HCT116 (cell line): ENCODE measurements at regions not wholly inside any gene's neighbourhood (a gene's known extent, or its start where the extent isn't known, plus 50 kb on each side); places are given as distances from the start of the nearest gene placed in this dataset.

ENCODE experiments used
- ATAC-seq: fragments of 200-7000 bp; cut with Tn5 transposase; 2 replicates; pipeline ENCODE4 v1.9.1; 2020; ENCODE audit warnings: mild to moderate bottlenecking, moderate library complexity
- BruUV-seq: library from RNA; stranded (reverse); fragments of 400-500 nt; replicated peaks from 2 replicates; lab custom pipeline; 2021; lab: Mats Ljungman, UMichigan
- CTCF ChIA-PET: fragments of 300-600 bp; sonication (Branson Sonifier 250); formaldehyde crosslinking; loops from one replicate; lab custom pipeline; 2021; ENCODE audit warnings: antibody characterized with exemption; lab: Charles Lee
- POLR2A ChIA-PET: fragments of 300-600, 350-600 bp; sonication (Branson Sonifier 250); formaldehyde crosslinking; loops from one replicate; lab custom pipeline; 2021; ENCODE audit warnings: antibody characterized with exemption; lab: Charles Lee
- RAD21 ChIA-PET, 2 experiments: fragments of 300-600 bp; sonication (Branson Sonifier 250); formaldehyde crosslinking; loops; one replicate each; lab custom pipeline; 2023; ENCODE audit warnings: low total read pairs in 2 of 2; ENCODE audit not compliant: uncharacterized antibody in 2 of 2, unreplicated experiment in 2 of 2, low non-redundant PET in 1 of 2; lab: Charles Lee
- DNase-seq: peaks from one replicate; pipeline ENCODE4 v3.0.0-alpha.2; 2010; ENCODE audit warnings: low read depth, low spot score
- H2AFZ ChIP-seq: fragments of 200-600 bp; shearing (Covaris generic), sonication (generic); 2 replicates; pipeline ENCODE4 v1.6.1; 2017; ENCODE audit warnings: low read depth, mixed run types, mixed read lengths, antibody characterized with exemption, low read length; ENCODE audit not compliant: poor library complexity, severe bottlenecking
- H3K27ac ChIP-seq: 2 replicates; pipeline ENCODE4 v1.5.1; 2012; ENCODE audit warnings: low read depth, low read length
- H3K27me3 ChIP-seq: fragments of 200-600 bp; sonication (generic); 2 replicates; pipeline ENCODE4 v1.6.1; 2016; ENCODE audit warnings: mixed run types, low read length, mixed read lengths; ENCODE audit not compliant: insufficient read depth
- H3K36me3 ChIP-seq, 2 experiments: fragments of 200-500 bp in 1 of 2; fragments of 200-600 bp in 1 of 2; sonication (Bioruptor generic) in 1 of 2; sonication (generic) in 1 of 2; 2 replicates each; pipeline versions ENCODE4 v1.5.1 to v1.6.1; 2014 to 2016; ENCODE audit warnings: low read length in 2 of 2, inconsistent platforms in 1 of 2, mixed read lengths in 1 of 2, mixed run types in 1 of 2; ENCODE audit not compliant: insufficient read depth in 2 of 2, control insufficient read depth in 1 of 2
- H3K4me1 ChIP-seq, 2 experiments: fragments of 200-600 bp in 1 of 2; sonication (generic) in 1 of 2; 2 replicates each; pipeline versions ENCODE4 v1.5.1 to v1.6.1; 2012 to 2017; ENCODE audit warnings: low read length in 2 of 2, inconsistent platforms in 1 of 2, mild to moderate bottlenecking in 1 of 2, mixed read lengths in 1 of 2, mixed run types in 1 of 2, moderate library complexity in 1 of 2; ENCODE audit not compliant: insufficient read depth in 2 of 2, control insufficient read depth in 1 of 2
- H3K4me2 ChIP-seq: fragments of 200-600 bp; sonication (generic); 2 replicates; pipeline ENCODE4 v1.6.1; 2017; ENCODE audit warnings: mixed run types, low read length, mixed read lengths
- H3K4me3 ChIP-seq, 2 experiments: fragments of 200-600 bp in 1 of 2; sonication (generic) in 1 of 2; replicated peaks in 1 of 2; 2 replicates each; pipeline ENCODE4 v1.5.1; 2011 to 2016; ENCODE audit warnings: low read length in 2 of 2, control low read depth in 1 of 2, low read depth in 1 of 2, mild to moderate bottlenecking in 1 of 2, mixed read lengths in 1 of 2, mixed run types in 1 of 2
- H3K79me2 ChIP-seq: fragments of 200-600 bp; sonication (generic); 2 replicates; pipeline ENCODE4 v1.6.1; 2017; ENCODE audit warnings: mild to moderate bottlenecking, mixed run types, low read length, moderate library complexity, mixed read lengths; ENCODE audit not compliant: insufficient read depth
- H3K9ac ChIP-seq: fragments of 200-600 bp; sonication (generic); 2 replicates; pipeline ENCODE4 v1.6.1; 2016; ENCODE audit warnings: low read length, mixed read lengths
- H3K9me2 ChIP-seq: fragments of 200-600 bp; sonication (generic), shearing (Covaris generic); 2 replicates; pipeline ENCODE4 v1.6.1; 2017; ENCODE audit warnings: mixed run types, mild to moderate bottlenecking, moderate library complexity; ENCODE audit not compliant: insufficient read depth
- H3K9me3 ChIP-seq, 2 experiments: fragments of 200-500 bp in 1 of 2; fragments of 200-600 bp in 1 of 2; sonication (Bioruptor generic) in 1 of 2; sonication (generic) in 1 of 2; 2 replicates each; pipeline ENCODE4 v1.6.1; 2014 to 2017; ENCODE audit warnings: low read length in 2 of 2, mixed read lengths in 2 of 2, inconsistent platforms in 1 of 2, low read depth in 1 of 2, mild to moderate bottlenecking in 1 of 2, mixed run types in 1 of 2, moderate library complexity in 1 of 2; ENCODE audit not compliant: control insufficient read depth in 1 of 2, insufficient read depth in 1 of 2
- H4K20me1 ChIP-seq: fragments of 200-600 bp; sonication (generic), shearing (Covaris generic); 2 replicates; pipeline ENCODE4 v1.6.1; 2017; ENCODE audit warnings: mixed run types, mild to moderate bottlenecking, moderate library complexity; ENCODE audit not compliant: insufficient read depth
- ATF3 ChIP-seq: IDR thresholded peaks from 2 replicates; pipeline ENCODE4 v1.6.1; 2012
- CEBPB ChIP-seq: IDR thresholded peaks from 2 replicates; pipeline ENCODE4 v1.6.1; 2012; ENCODE audit warnings: low read depth
- EGR1 ChIP-seq: IDR thresholded peaks from 2 replicates; pipeline ENCODE4 v1.6.1; 2012; ENCODE audit warnings: low read depth
- ELF1 ChIP-seq: IDR thresholded peaks from 2 replicates; pipeline ENCODE4 v1.6.1; 2012; ENCODE audit warnings: low read depth, borderline replicate concordance
- EZH2phosphoT487 ChIP-seq: fragments of 200-600 bp; IDR thresholded peaks from 2 replicates; pipeline ENCODE4 v1.6.1; 2018; ENCODE audit warnings: antibody characterized with exemption, borderline replicate concordance
- FOSL1 ChIP-seq: IDR thresholded peaks from 2 replicates; pipeline ENCODE4 v1.6.1; 2012; ENCODE audit warnings: low read depth
- POLR2A ChIP-seq: IDR thresholded peaks from 2 replicates; pipeline ENCODE4 v1.7.0; 2011; ENCODE audit warnings: borderline replicate concordance; ENCODE audit not compliant: insufficient read depth, insufficient read length; ENCODE audit errors: extremely low read depth
- POLR2AphosphoS5 ChIP-seq: IDR thresholded peaks from 2 replicates; pipeline ENCODE4 v1.6.1; 2011; ENCODE audit warnings: mild to moderate bottlenecking, low read depth, low read length, moderate library complexity
- REST ChIP-seq: IDR thresholded peaks from 2 replicates; pipeline ENCODE4 v1.6.1; 2012; ENCODE audit warnings: low read depth
- SRF ChIP-seq: IDR thresholded peaks from 2 replicates; pipeline ENCODE4 v1.6.1; 2012; ENCODE audit warnings: low read depth
- intact Hi-C: fragments of 100-400 bp; cut with micrococcal nuclease; formaldehyde crosslinking; loops from 2 replicates; pipeline ENCODE4 v1.10.0; 2022
- TF ChIP-seq, protein P1 (sequence below), 3 experiments: fragments of 200-600 bp in 1 of 3; sonication (generic) in 1 of 3; IDR thresholded peaks in 2 of 3; conservative IDR thresholded peaks in 1 of 3; 2 replicates each; pipeline ENCODE4 v1.5.1; 2012 to 2017; ENCODE audit warnings: low read depth in 2 of 3, low read length in 2 of 3, antibody characterized with exemption in 1 of 3, borderline replicate concordance in 1 of 3, control low read depth in 1 of 3, mild to moderate bottlenecking in 1 of 3, mixed read lengths in 1 of 3, mixed run types in 1 of 3, moderate library complexity in 1 of 3; ENCODE audit not compliant: insufficient read depth in 1 of 3

DNA sequence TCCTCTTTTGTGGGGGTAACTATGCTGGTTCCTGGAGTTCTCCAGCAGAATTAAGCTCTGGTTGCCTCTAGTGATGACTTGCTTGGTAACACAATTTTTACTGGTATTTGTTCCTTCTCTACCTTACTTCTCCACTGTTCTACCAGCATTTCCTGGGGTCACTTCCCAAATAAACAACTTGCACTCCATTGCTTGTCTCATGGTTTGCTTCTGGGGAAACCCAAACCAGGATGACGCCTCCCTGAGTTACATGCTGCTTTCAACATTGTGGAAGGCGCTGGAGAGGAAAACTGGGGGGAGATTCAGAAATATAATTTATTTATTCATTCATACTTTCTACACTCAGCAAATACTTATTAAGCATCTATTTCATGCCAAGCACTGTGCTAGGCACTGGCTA, 55.3 kb upstream of the AK4 start:
- Histone ChIP-seq H2AFZ (no peak overlapping the region), H3K4me3 (no peak overlapping the region), H3K9me2 (no peaks in the 10 kb centered on the region), H3K9me3 (no peaks in the 10 kb centered on the region), H3K27ac (no peak overlapping the region), H3K9ac (no peak overlapping the region), H4K20me1 (no peaks in the 10 kb centered on the region), H3K36me3 (no peaks in the 10 kb centered on the region), H3K4me2 (no peak overlapping the region), H3K79me2 (no peaks in the 10 kb centered on the region), H3K4me1 (peaks cover 0 to 5% of the 10 kb centered on the region in 2 experiments; a peak in 1 of 4 replicates), H3K27me3 (no peaks in the 10 kb centered on the region)
- DNase-seq (no peak), ATAC-seq (no peak)
- ChIA-PET CTCF (no interaction called here), POLR2A (no interaction called here), RAD21 (no interaction called here)
- no TSS peak for BruUV-seq
- TF ChIP-seq POLR2AphosphoS5 (no peak), FOSL1 (no peak), ELF1 (no peak), REST (no peak), CEBPB (no peak)
- intact Hi-C loops, result no loop called here

DNA sequence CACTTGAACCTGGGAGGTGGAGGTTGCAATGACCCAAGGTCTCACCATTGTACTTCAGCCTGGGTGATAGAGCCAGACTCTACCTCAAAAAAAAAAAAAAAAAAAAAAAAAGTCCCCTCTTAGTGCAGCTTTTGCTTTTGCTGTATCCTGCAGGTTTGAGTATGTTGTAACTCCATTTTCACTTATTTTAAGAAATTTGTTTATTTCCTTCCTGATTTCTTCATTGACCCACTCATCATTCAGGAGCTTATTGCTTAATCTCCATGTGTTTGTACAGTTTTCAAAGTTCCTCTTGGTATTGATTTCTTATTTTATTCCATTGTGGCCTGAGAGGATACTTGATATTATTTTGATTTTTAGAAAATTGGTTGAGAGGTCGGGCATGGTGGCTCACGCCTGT, 50.9 kb upstream of the AK4 start:
- ChIA-PET CTCF (no interaction called here), RAD21 (no interaction called here), POLR2A (no interaction called here)
- Histone ChIP-seq H3K4me3 (no peak overlapping the region), H3K27ac (no peak overlapping the region), H2AFZ (no peak overlapping the region), H3K36me3 (no peaks in the 10 kb centered on the region), H3K27me3 (no peaks in the 10 kb centered on the region), H3K4me2 (no peak overlapping the region), H3K4me1 (no peaks in the 10 kb centered on the region), H4K20me1 (no peaks in the 10 kb centered on the region), H3K9ac (no peak overlapping the region), H3K9me2 (no peaks in the 10 kb centered on the region), H3K9me3 (no peaks in the 10 kb centered on the region), H3K79me2 (no peaks in the 10 kb centered on the region)
- no TSS peak for BruUV-seq
- no peak for ATAC-seq
- intact Hi-C loops, result no loop called here
- no peak for DNase-seq
- TF ChIP-seq SRF, result no peak
- no peak for TF ChIP-seq ATF3
- TF ChIP-seq FOSL1, result no peak
- TF ChIP-seq POLR2A, result no peak
- TF ChIP-seq EZH2phosphoT487, result no peak
- no peak for TF ChIP-seq EGR1
- TF ChIP-seq, protein P1, sequence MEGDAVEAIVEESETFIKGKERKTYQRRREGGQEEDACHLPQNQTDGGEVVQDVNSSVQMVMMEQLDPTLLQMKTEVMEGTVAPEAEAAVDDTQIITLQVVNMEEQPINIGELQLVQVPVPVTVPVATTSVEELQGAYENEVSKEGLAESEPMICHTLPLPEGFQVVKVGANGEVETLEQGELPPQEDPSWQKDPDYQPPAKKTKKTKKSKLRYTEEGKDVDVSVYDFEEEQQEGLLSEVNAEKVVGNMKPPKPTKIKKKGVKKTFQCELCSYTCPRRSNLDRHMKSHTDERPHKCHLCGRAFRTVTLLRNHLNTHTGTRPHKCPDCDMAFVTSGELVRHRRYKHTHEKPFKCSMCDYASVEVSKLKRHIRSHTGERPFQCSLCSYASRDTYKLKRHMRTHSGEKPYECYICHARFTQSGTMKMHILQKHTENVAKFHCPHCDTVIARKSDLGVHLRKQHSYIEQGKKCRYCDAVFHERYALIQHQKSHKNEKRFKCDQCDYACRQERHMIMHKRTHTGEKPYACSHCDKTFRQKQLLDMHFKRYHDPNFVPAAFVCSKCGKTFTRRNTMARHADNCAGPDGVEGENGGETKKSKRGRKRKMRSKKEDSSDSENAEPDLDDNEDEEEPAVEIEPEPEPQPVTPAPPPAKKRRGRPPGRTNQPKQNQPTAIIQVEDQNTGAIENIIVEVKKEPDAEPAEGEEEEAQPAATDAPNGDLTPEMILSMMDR (IDR thresholded peaks at IDR 0.05 in 2 of 3, conservative IDR thresholded peaks at IDR 0.05 in 1 of 3; ENCODE audit: borderline replicate concordance in 1 of 3, insufficient read depth in 1 of 3, low read depth in 2 of 3, low read length in 2 of 3), result no peak
- no peak for TF ChIP-seq REST
